H1 (cell line): ENCODE measurements at regions not wholly inside any gene's neighbourhood (a gene's known extent, or its start where the extent isn't known, plus 50 kb on each side); places are given as distances from the start of the nearest gene placed in this dataset.
"Not testable (repeated sequence)": the region's sequence is repeated elsewhere in the genome, so short reads cannot be mapped to it uniquely, and the experiment has no call there.

ENCODE experiments used
- CTCF ChIA-PET: fragments of 300-600 bp; sonication (Branson Sonifier 250); formaldehyde crosslinking; loops from one replicate; lab custom pipeline; 2021; ENCODE audit not compliant: partially characterized antibody; lab: Charles Lee
- POLR2A ChIA-PET: fragments of 300-600 bp; sonication (Branson Sonifier 250); formaldehyde crosslinking; loops from one replicate; lab custom pipeline; 2021; ENCODE audit warnings: inconsistent platforms; ENCODE audit not compliant: partially characterized antibody; lab: Charles Lee
- DNase-seq, 2 experiments: peaks; one replicate each; pipeline versions ENCODE4 v3.0.0 to v3.0.0-alpha.2; 2010 to 2022; ENCODE audit warnings: low spot score in 2 of 2, low read depth in 1 of 2, mixed read lengths in 1 of 2
- FAIRE-seq: peaks from 2 replicates; lab custom pipeline; 2011; peaks lifted over from hg19 to GRCh38; lab: Jason Lieb, UNC
- H2AFZ ChIP-seq: 2 replicates; pipeline ENCODE4 v1.8.1; 2012; ENCODE audit warnings: low read length, inconsistent platforms
- H2AK5ac ChIP-seq: 2 replicates; pipeline ENCODE4 v1.6.1; 2013; ENCODE audit warnings: low read depth, low read length
- H2BK120ac ChIP-seq: replicated peaks from 2 replicates; pipeline ENCODE3; 2013; ENCODE audit warnings: low read depth, low read length, inconsistent platforms
- H2BK12ac ChIP-seq: 2 replicates; pipeline ENCODE4 v1.6.1; 2013; ENCODE audit warnings: low read depth, low read length
- H2BK15ac ChIP-seq: 2 replicates; pipeline ENCODE4 v1.6.1; 2013; ENCODE audit warnings: low read length
- H2BK20ac ChIP-seq: 2 replicates; pipeline ENCODE4 v1.6.1; 2013; ENCODE audit warnings: low read length
- H2BK5ac ChIP-seq: 2 replicates; pipeline ENCODE4 v1.6.1; 2013; ENCODE audit warnings: low read depth, low read length
- H3K14ac ChIP-seq: 2 replicates; pipeline ENCODE4 v1.6.1; 2013; ENCODE audit warnings: inconsistent platforms; ENCODE audit not compliant: insufficient read length
- H3K18ac ChIP-seq: 2 replicates; pipeline ENCODE4 v1.6.1; 2013; ENCODE audit warnings: low read length; ENCODE audit errors: extremely low read depth
- H3K23ac ChIP-seq: 2 replicates; pipeline ENCODE4 v1.6.1; 2013; ENCODE audit warnings: inconsistent platforms; ENCODE audit not compliant: insufficient read length
- H3K23me2 ChIP-seq: 2 replicates; pipeline ENCODE4 v1.6.1; 2013; ENCODE audit warnings: low read depth, low read length
- H3K27ac ChIP-seq: 2 replicates; pipeline ENCODE4 v1.6.1; 2011; ENCODE audit warnings: low read depth, low read length, inconsistent platforms
- H3K27me3 ChIP-seq, 4 experiments: replicated peaks in 1 of 4; 1 replicate in 1 of 4; 2 replicates in 3 of 4; pipeline versions ENCODE4 v1.6.1 to v1.8.1; 2011 to 2013; ENCODE audit warnings: low read length in 3 of 4, mild to moderate bottlenecking in 3 of 4, inconsistent platforms in 2 of 4, mixed read lengths in 2 of 4, moderate library complexity in 1 of 4; ENCODE audit not compliant: control insufficient read depth in 3 of 4, insufficient read depth in 3 of 4; ENCODE audit errors: extremely low read depth in 1 of 4
- H3K36me3 ChIP-seq, 4 experiments: 2 replicates each; pipeline versions ENCODE4 v1.6.1 to v1.8.1; 2011 to 2013; ENCODE audit warnings: mild to moderate bottlenecking in 4 of 4, low read length in 3 of 4, moderate library complexity in 2 of 4, control low read depth in 1 of 4, inconsistent platforms in 1 of 4; ENCODE audit not compliant: insufficient read depth in 4 of 4, control insufficient read depth in 2 of 4
- H3K4ac ChIP-seq: replicated peaks from 2 replicates; pipeline ENCODE3; 2013; ENCODE audit warnings: low read length, low read depth, mixed read lengths, inconsistent platforms; ENCODE audit not compliant: insufficient read length
- H3K4me1 ChIP-seq, 4 experiments: replicated peaks in 1 of 4; 1 replicate in 1 of 4; 2 replicates in 3 of 4; pipeline versions ENCODE4 v1.6.1 to v1.8.1; 2011 to 2013; ENCODE audit warnings: low read length in 3 of 4, inconsistent platforms in 2 of 4, mixed read lengths in 1 of 4; ENCODE audit not compliant: insufficient read depth in 4 of 4, control insufficient read depth in 3 of 4
- H3K4me2 ChIP-seq, 2 experiments: 2 replicates each; pipeline versions ENCODE4 v1.6.1 to v1.8.1; 2011 to 2013; ENCODE audit warnings: low read depth in 2 of 2, low read length in 2 of 2, control low read depth in 1 of 2, inconsistent platforms in 1 of 2, mild to moderate bottlenecking in 1 of 2; ENCODE audit not compliant: insufficient read depth in 1 of 2
- H3K4me3 ChIP-seq, 4 experiments: fragments of 200-600, 300-600 bp in 1 of 4; sonication (generic), shearing (Covaris generic), sonication (Bioruptor Twin) in 1 of 4; 2 replicates each; pipeline versions ENCODE4 v1.5.1 to v1.8.1; 2011 to 2016; ENCODE audit warnings: low read length in 4 of 4, low read depth in 3 of 4, control low read depth in 2 of 4, inconsistent platforms in 2 of 4, mild to moderate bottlenecking in 2 of 4, mixed read lengths in 1 of 4, moderate library complexity in 1 of 4; ENCODE audit not compliant: insufficient read depth in 2 of 4; ENCODE audit errors: extremely low read depth in 1 of 4
- H3K56ac ChIP-seq: replicated peaks from 2 replicates; pipeline ENCODE3; 2013; ENCODE audit warnings: low read depth, mild to moderate bottlenecking, mixed read lengths, low read length, inconsistent platforms; ENCODE audit not compliant: insufficient read length
- H3K79me1 ChIP-seq: 2 replicates; pipeline ENCODE4 v1.6.1; 2013; ENCODE audit warnings: low read depth, low read length, control low read depth
- H3K79me2 ChIP-seq, 2 experiments: 2 replicates each; pipeline versions ENCODE4 v1.6.1 to v1.8.1; 2012 to 2013; ENCODE audit warnings: low read length in 2 of 2, mild to moderate bottlenecking in 2 of 2, inconsistent platforms in 1 of 2; ENCODE audit not compliant: insufficient read depth in 2 of 2, control insufficient read depth in 1 of 2
- H3K9ac ChIP-seq, 4 experiments: replicated peaks in 1 of 4; 1 replicate in 1 of 4; 2 replicates in 3 of 4; pipeline versions ENCODE4 v1.6.1 to v1.8.1; 2011 to 2013; ENCODE audit warnings: low read depth in 3 of 4, low read length in 3 of 4, control low read depth in 2 of 4, mild to moderate bottlenecking in 2 of 4, moderate library complexity in 2 of 4, inconsistent platforms in 1 of 4; ENCODE audit errors: extremely low read depth in 1 of 4
- H3K9me3 ChIP-seq, 2 experiments: 2 replicates each; pipeline versions ENCODE4 v1.6.1 to v1.8.1; 2012 to 2013; ENCODE audit warnings: mild to moderate bottlenecking in 2 of 2, moderate library complexity in 2 of 2, control low read depth in 1 of 2, inconsistent platforms in 1 of 2, low read depth in 1 of 2, low read length in 1 of 2, mixed read lengths in 1 of 2; ENCODE audit not compliant: insufficient read depth in 2 of 2
- H4K20me1 ChIP-seq, 2 experiments: replicated peaks in 1 of 2; 2 replicates each; pipeline versions ENCODE3 to v1.8.1; 2011 to 2013; ENCODE audit warnings: inconsistent platforms in 2 of 2, low read length in 2 of 2, mild to moderate bottlenecking in 1 of 2; ENCODE audit not compliant: insufficient read depth in 2 of 2, control insufficient read depth in 1 of 2
- H4K5ac ChIP-seq: 2 replicates; pipeline ENCODE4 v1.6.1; 2013; ENCODE audit warnings: low read length, low read depth, mixed read lengths, inconsistent platforms; ENCODE audit not compliant: insufficient read length
- H4K8ac ChIP-seq: 2 replicates; pipeline ENCODE4 v1.8.0; 2013; ENCODE audit warnings: mild to moderate bottlenecking, moderate library complexity, low read length, inconsistent platforms; ENCODE audit not compliant: insufficient read depth; ENCODE audit errors: extremely low read depth
- H4K91ac ChIP-seq: replicated peaks from 2 replicates; pipeline ENCODE3; 2013; ENCODE audit warnings: low read length, mixed read lengths, inconsistent platforms; ENCODE audit not compliant: insufficient read length
- WGBS, 2 experiments: shearing (Covaris generic) in 1 of 2; methylation state at CpG; one replicate each; pipeline versions ENCODE4 v1.1.6 to v1.1.7; 2013 to 2015; ENCODE audit warnings: low lambda C conversion rate in 2 of 2, mixed read lengths in 2 of 2, inconsistent platforms in 1 of 2, low coverage in 1 of 2, missing lambda C conversion rate in 1 of 2; ENCODE audit not compliant: insufficient replicate concordance in 2 of 2, insufficient coverage in 1 of 2, insufficient read length in 1 of 2; ENCODE audit errors: extremely low coverage in 1 of 2, missing lambda C conversion rate in 1 of 2; 5-methylcytosine and 5-hydroxymethylcytosine counted together

- H2BK15ac ChIP-seq, H3K23ac ChIP-seq, H3K4me1 ChIP-seq, H2BK120ac ChIP-seq, H2BK5ac ChIP-seq, H3K18ac ChIP-seq, H3K36me3 ChIP-seq, H3K79me1 ChIP-seq, H2BK20ac ChIP-seq, H3K27ac ChIP-seq, H4K20me1 ChIP-seq, H3K79me2 ChIP-seq, H3K23me2 ChIP-seq, H3K9ac ChIP-seq, H2AFZ ChIP-seq, H3K4me3 ChIP-seq, FAIRE-seq, POLR2A ChIA-PET, H3K4ac ChIP-seq, DNase-seq, H4K5ac ChIP-seq, H4K8ac ChIP-seq, H3K27me3 ChIP-seq, H2BK12ac ChIP-seq, H3K4me2 ChIP-seq, CTCF ChIA-PET, H3K56ac ChIP-seq, H3K14ac ChIP-seq, H3K9me3 ChIP-seq, H4K91ac ChIP-seq, H2AK5ac ChIP-seq: not testable (repeated sequence)
- no CpG with 5 or more reads among the region's 63 CpGs for WGBS, 2 experiments
Measured at GRCh38 chrX:3881255-3881895, 167.9 kb upstream of the PRKX start.

GRCh38 chrX:3876393-3876792, 162.9 kb upstream of the PRKX start:
- H4K91ac ChIP-seq, H4K5ac ChIP-seq, H3K4me3 ChIP-seq, POLR2A ChIA-PET, H4K8ac ChIP-seq, H2BK5ac ChIP-seq, H3K79me1 ChIP-seq, H2BK20ac ChIP-seq, CTCF ChIA-PET, H3K36me3 ChIP-seq, H2BK12ac ChIP-seq, H3K9ac ChIP-seq, H3K9me3 ChIP-seq, H3K4me1 ChIP-seq, H3K23ac ChIP-seq, H3K56ac ChIP-seq, FAIRE-seq, H3K14ac ChIP-seq, H2BK120ac ChIP-seq, H3K23me2 ChIP-seq, H4K20me1 ChIP-seq, H3K4ac ChIP-seq, H3K27ac ChIP-seq, H3K79me2 ChIP-seq, H3K4me2 ChIP-seq, H3K27me3 ChIP-seq, H2AFZ ChIP-seq, H3K18ac ChIP-seq, DNase-seq, H2BK15ac ChIP-seq, H2AK5ac ChIP-seq: not testable (repeated sequence)
- no CpG with 5 or more reads among the region's 28 CpGs for WGBS, 2 experiments
